GM12878 (cell line): ENCODE measurements at regions not wholly inside any gene's neighbourhood (a gene's known extent, or its start where the extent isn't known, plus 50 kb on each side); places are given as distances from the start of the nearest gene placed in this dataset.

Source experiments
- ATAC-seq: fragments of 200-7000 bp; cut with Tn5 transposase; 3 replicates; pipeline ENCODE4 v1.9.1; 2020; ENCODE audit warnings: mild to moderate bottlenecking, moderate library complexity
- BruUV-seq: library from RNA; stranded (reverse); fragments of 400-500 nt; replicated peaks from 2 replicates; lab custom pipeline; 2021; lab: Mats Ljungman, UMichigan
- CTCF ChIA-PET: fragments of 300-600 bp; sonication (Branson Sonifier 250); formaldehyde crosslinking; extraction: SDS; loops from one replicate; lab custom pipeline; 2021; ENCODE audit warnings: inconsistent platforms; lab: Yijun Ruan, JAX
- POLR2A ChIA-PET: fragments of 350-600 bp; formaldehyde crosslinking; extraction: SDS; loops from one replicate; lab custom pipeline; 2021; ENCODE audit warnings: inconsistent platforms; lab: Charles Lee
- RAD21 ChIA-PET: fragments of 300-600 bp; sonication (Branson Sonifier 250); formaldehyde crosslinking; loops from one replicate; lab custom pipeline; 2023; ENCODE audit warnings: antibody characterized with exemption; ENCODE audit not compliant: unreplicated experiment; lab: Charles Lee
- SMC1A ChIA-PET: fragments of 300-600 bp; sonication (Branson Sonifier 250); formaldehyde crosslinking; loops from one replicate; lab custom pipeline; 2023; ENCODE audit not compliant: unreplicated experiment, uncharacterized antibody; lab: Charles Lee
- DNase-seq: peaks from one replicate; pipeline ENCODE4 v3.0.0-alpha.2; 2011; ENCODE audit warnings: low read depth, low spot score
- FAIRE-seq: peaks from 3 replicates; lab custom pipeline; 2011; peaks lifted over from hg19 to GRCh38; lab: Jason Lieb, UNC
- H2AFZ ChIP-seq: 2 replicates; pipeline ENCODE4 v1.6.0; 2011; ENCODE audit warnings: low read depth, low read length, control low read depth; ENCODE audit not compliant: control insufficient read depth
- H3K27ac ChIP-seq: 2 replicates; pipeline ENCODE4 v1.5.1; 2011; ENCODE audit warnings: control low read depth; ENCODE audit not compliant: control insufficient read depth, insufficient read depth
- H3K27me3 ChIP-seq, 2 experiments: replicated peaks in 1 of 2; 2 replicates each; pipeline versions ENCODE4 v1.6.0 to v1.6.1; 2011; ENCODE audit warnings: low read length in 1 of 2; ENCODE audit not compliant: control insufficient read depth in 2 of 2, insufficient read depth in 2 of 2
- H3K36me3 ChIP-seq, 2 experiments: 2 replicates each; pipeline ENCODE4 v1.5.1; 2011; ENCODE audit warnings: low read length in 1 of 2; ENCODE audit not compliant: control insufficient read depth in 2 of 2, insufficient read depth in 2 of 2
- H3K4me1 ChIP-seq: 2 replicates; pipeline ENCODE4 v1.6.1; 2011; ENCODE audit warnings: mild to moderate bottlenecking, low read length, moderate library complexity, mixed read lengths; ENCODE audit not compliant: control insufficient read depth, insufficient read depth
- H3K4me2 ChIP-seq: 2 replicates; pipeline ENCODE4 v1.6.0; 2011; ENCODE audit warnings: control low read depth; ENCODE audit not compliant: control insufficient read depth, insufficient read depth
- H3K4me3 ChIP-seq: fragments of 200-600 bp; sonication (generic); 2 replicates; pipeline ENCODE4 v1.5.1; 2016
- H3K79me2 ChIP-seq: 2 replicates; pipeline ENCODE4 v1.6.0; 2011; ENCODE audit warnings: low read length; ENCODE audit not compliant: control insufficient read depth, insufficient read depth
- H3K9ac ChIP-seq: 2 replicates; pipeline ENCODE4 v1.8.0; 2011; ENCODE audit warnings: low read length, control low read depth, mixed read lengths; ENCODE audit not compliant: control insufficient read depth, insufficient read depth
- H3K9me3 ChIP-seq: replicated peaks from 3 replicates; pipeline ENCODE4 v1.5.1; 2011; ENCODE audit warnings: mild to moderate bottlenecking, low read length; ENCODE audit not compliant: control insufficient read depth, insufficient read depth
- H4K20me1 ChIP-seq: 2 replicates; pipeline ENCODE4 v1.6.0; 2011; ENCODE audit not compliant: control insufficient read depth, insufficient read depth
- HSF1 ChIP-seq: fragments of 150-350 bp; IDR thresholded peaks from 2 replicates; pipeline ENCODE4 v1.6.1; 2014; ENCODE audit warnings: mild to moderate bottlenecking, low read depth, low read length
- MEF2B ChIP-seq: fragments of 450-650 bp; IDR thresholded peaks from 2 replicates; pipeline ENCODE4 v1.6.1; 2018; ENCODE audit warnings: mild to moderate bottlenecking, moderate library complexity; ENCODE audit not compliant: partially characterized antibody, poor library complexity, severe bottlenecking
- POU2F2 ChIP-seq: IDR thresholded peaks from 3 replicates; pipeline ENCODE4 v1.6.1; 2011; ENCODE audit warnings: low read depth, mild to moderate bottlenecking, low read length, borderline replicate concordance
- WGBS: methylation state at CpG from one replicate; pipeline ENCODE4 v1.1.6; 2016; ENCODE audit warnings: low lambda C conversion rate; ENCODE audit not compliant: insufficient replicate concordance, insufficient coverage; ENCODE audit errors: missing lambda C conversion rate; 5-methylcytosine and 5-hydroxymethylcytosine counted together
- in situ Hi-C: fragments of 300-500 bp; cut with MboI; formaldehyde crosslinking; loops from 9 replicates; pipeline ENCODE4 v1.14.3; 2018; ENCODE audit warnings: mixed read lengths
- intact Hi-C: fragments of 100-400 bp; cut with micrococcal nuclease; formaldehyde crosslinking; loops from one replicate; pipeline ENCODE4 v1.14.2; 2022; ENCODE audit not compliant: unreplicated experiment

- no peaks in the 10 kb centered on the region for H3K36me3 ChIP-seq
- H3K27ac ChIP-seq = no peak overlapping the region
- CTCF ChIA-PET = interaction anchor here (1.9 kb wide), 1 partner anchor 350 kb away, joined by 5 read pairs; no protein-coding TSS in a partner anchor
- 86% methylated on average over 3 of the region's 3 CpGs for WGBS
- no peak overlapping the region for H3K9ac ChIP-seq
- no TSS peak for BruUV-seq
- no peak for DNase-seq
- in situ Hi-C loops = no loop called here
- no peaks in the 10 kb centered on the region for H4K20me1 ChIP-seq
- intact Hi-C loops = no loop called here
- H3K4me2 ChIP-seq = no peak overlapping the region
- no peaks in the 10 kb centered on the region for H3K9me3 ChIP-seq
- H3K4me1 ChIP-seq = 0 out of 2 replicates have a peak, but pooled peaks cover 3% of the 10 kb centered on the region
- POLR2A ChIA-PET = no interaction called here
- no peak for FAIRE-seq
- SMC1A ChIA-PET = interaction anchor here (1.0 to 3.5 kb wide), 10 partner anchors 9 to 349 kb away, joined by 3 to 40 read pairs (median 5); no protein-coding TSS in a partner anchor
- no peak for ATAC-seq
- H3K79me2 ChIP-seq = no peaks in the 10 kb centered on the region
- H3K27me3 ChIP-seq = no peaks in the 10 kb centered on the region
- H3K4me3 ChIP-seq = no peak overlapping the region
- H2AFZ ChIP-seq = no peak overlapping the region
- RAD21 ChIA-PET = interaction anchor here (0.8 to 3.9 kb wide), 6 partner anchors 10 to 272 kb away, joined by 3 to 61 read pairs (median 4); no protein-coding TSS in a partner anchor
- TF ChIP-seq MEF2B (peak; percentile 53), HSF1 (no peak), POU2F2 (no peak)
- TF ChIP-seq, all 136 proteins: peak for 1
Observed at GRCh38 chr10:44036425-44036824, 348.5 kb downstream of the CXCL12 start.
